PC-3 (cell line): ENCODE measurements at regions not wholly inside any gene's neighbourhood (a gene's known extent, or its start where the extent isn't known, plus 50 kb on each side); places are given as distances from the start of the nearest gene placed in this dataset.

Experiments used
- ATAC-seq: fragments of 200-7000 bp; cut with Tn5 transposase; 2 replicates; pipeline ENCODE4 v1.9.1; 2020; ENCODE audit warnings: mild to moderate bottlenecking, moderate library complexity
- BruUV-seq: library from RNA; stranded (reverse); fragments of 400-500 nt; replicated peaks from 2 replicates; lab custom pipeline; 2021; lab: Mats Ljungman, UMichigan
- CTCF ChIA-PET: fragments of 300-600 bp; sonication (Branson Sonifier 250); formaldehyde crosslinking; loops from one replicate; lab custom pipeline; 2022; ENCODE audit warnings: antibody characterized with exemption; lab: Charles Lee
- POLR2A ChIA-PET: fragments of 300-600 bp; sonication (Branson Sonifier 250); formaldehyde crosslinking; loops from one replicate; lab custom pipeline; 2022; ENCODE audit warnings: antibody characterized with exemption; ENCODE audit not compliant: unreplicated experiment; lab: Charles Lee
- DNase-seq: peaks from one replicate; pipeline ENCODE4 v3.0.0-alpha.2; 2015
- H2AFZ ChIP-seq: fragments of 300-600 bp; sonication (generic); 2 replicates; pipeline ENCODE4 v1.6.0; 2016; ENCODE audit warnings: antibody characterized with exemption, low read length
- H3F3A ChIP-seq: fragments of 300-600 bp; sonication (generic); one replicate; pipeline ENCODE4 v1.6.0; 2017; ENCODE audit warnings: antibody characterized with exemption, low read length, control low read depth, mild to moderate bottlenecking; ENCODE audit not compliant: unreplicated experiment
- H3K27ac ChIP-seq: fragments of 300-600 bp; sonication (generic); 2 replicates; pipeline ENCODE4 v1.5.1; 2016; ENCODE audit warnings: mild to moderate bottlenecking, low read length
- H3K27me3 ChIP-seq: fragments of 300-600 bp; sonication (generic); 2 replicates; pipeline ENCODE4 v1.6.1; 2016; ENCODE audit warnings: low read length, mixed read lengths
- H3K36me3 ChIP-seq: fragments of 300-600 bp; sonication (generic); 2 replicates; pipeline ENCODE4 v1.6.1; 2016; ENCODE audit warnings: low read depth, mixed run types, low read length, mixed read lengths
- H3K4me1 ChIP-seq: fragments of 300-600 bp; sonication (generic); 2 replicates; pipeline ENCODE4 v1.5.1; 2016; ENCODE audit warnings: low read length; ENCODE audit not compliant: insufficient read depth
- H3K4me2 ChIP-seq: fragments of 300-600 bp; sonication (generic); 2 replicates; pipeline ENCODE4 v1.6.0; 2016; ENCODE audit warnings: low read length
- H3K4me3 ChIP-seq: fragments of 300-600 bp; sonication (generic); 2 replicates; pipeline ENCODE4 v1.5.1; 2016; ENCODE audit warnings: mild to moderate bottlenecking, low read length, mixed read lengths
- H3K79me2 ChIP-seq: fragments of 300-600 bp; sonication (generic); 2 replicates; pipeline ENCODE4 v1.6.1; 2017; ENCODE audit warnings: low read length, mixed read lengths
- H3K9ac ChIP-seq: fragments of 300-600 bp; sonication (generic); 2 replicates; pipeline ENCODE4 v1.6.0; 2016; ENCODE audit warnings: mild to moderate bottlenecking, low read length
- H3K9me2 ChIP-seq: fragments of 300-600 bp; sonication (generic); replicated peaks from 2 replicates; pipeline ENCODE4 v1.6.1; 2016; ENCODE audit warnings: mixed run types, low read length, mixed read lengths
- H3K9me3 ChIP-seq: fragments of 300-600 bp; sonication (generic); 2 replicates; pipeline ENCODE4 v1.6.1; 2016; ENCODE audit warnings: low read length, mixed read lengths
- H4K20me1 ChIP-seq: fragments of 300-600 bp; sonication (generic); 2 replicates; pipeline ENCODE4 v1.6.1; 2016; ENCODE audit warnings: low read length, mixed read lengths
- EZH2 ChIP-seq: fragments of 300-600 bp; sonication (generic); IDR thresholded peaks from one replicate; pipeline ENCODE4 v1.6.1; 2017; ENCODE audit warnings: antibody characterized with exemption, mild to moderate bottlenecking, low read length; ENCODE audit not compliant: unreplicated experiment
- EZH2phosphoT487 ChIP-seq: fragments of 300-600 bp; sonication (generic); IDR thresholded peaks from 2 replicates; pipeline ENCODE4 v1.6.1; 2018; ENCODE audit warnings: mild to moderate bottlenecking, antibody characterized with exemption, low read length, borderline replicate concordance
- intact Hi-C: fragments of 100-400 bp; cut with micrococcal nuclease; formaldehyde crosslinking; loops from 2 replicates; pipeline ENCODE4 v1.9.0; 2023
- TF ChIP-seq, protein P1 (sequence below): fragments of 300-600 bp; sonication (generic); conservative IDR thresholded peaks from 2 replicates; pipeline ENCODE4 v1.5.1; 2017; ENCODE audit warnings: antibody characterized with exemption, low read depth, mild to moderate bottlenecking, low read length

DNA sequence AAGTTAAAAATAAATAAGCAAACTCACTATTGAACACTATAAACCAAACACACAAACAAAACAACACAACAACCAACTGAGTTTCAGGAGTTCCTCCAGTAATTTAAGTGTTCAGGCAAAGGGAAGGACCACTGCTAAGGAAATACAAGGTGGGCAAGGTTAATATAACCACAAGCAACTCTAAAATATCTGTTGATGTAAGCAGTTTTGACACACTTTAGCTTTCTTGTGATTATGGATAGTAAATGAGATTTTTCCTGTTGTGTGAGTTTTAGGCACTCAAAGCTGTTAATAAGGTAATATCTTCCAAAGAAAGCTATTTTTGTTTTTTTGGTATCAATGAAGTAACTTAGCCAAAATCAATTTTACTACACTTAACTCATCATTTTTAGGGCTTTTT is 839.1 kb upstream of the FOXG1 start:
- ATAC-seq (no peak), DNase-seq (no peak)
- CTCF ChIA-PET = no interaction called here
- H3K79me2 ChIP-seq = no peaks in the 10 kb centered on the region
- H3K9me3 ChIP-seq = no peaks in the 10 kb centered on the region
- no peaks in the 10 kb centered on the region for H3K9me2 ChIP-seq
- H3K4me3 ChIP-seq = no peak overlapping the region
- no peaks in the 10 kb centered on the region for H3F3A ChIP-seq
- POLR2A ChIA-PET = no interaction called here
- H3K27me3 ChIP-seq = peaks cover 20% of the 10 kb centered on the region
- H3K4me1 ChIP-seq = no peaks in the 10 kb centered on the region
- no TSS peak for BruUV-seq
- no peak overlapping the region for H2AFZ ChIP-seq
- no peak overlapping the region for H3K9ac ChIP-seq
- no peak overlapping the region for H3K27ac ChIP-seq
- TF ChIP-seq EZH2 = no peak
- TF ChIP-seq EZH2phosphoT487 = no peak
- TF ChIP-seq, protein P1, sequence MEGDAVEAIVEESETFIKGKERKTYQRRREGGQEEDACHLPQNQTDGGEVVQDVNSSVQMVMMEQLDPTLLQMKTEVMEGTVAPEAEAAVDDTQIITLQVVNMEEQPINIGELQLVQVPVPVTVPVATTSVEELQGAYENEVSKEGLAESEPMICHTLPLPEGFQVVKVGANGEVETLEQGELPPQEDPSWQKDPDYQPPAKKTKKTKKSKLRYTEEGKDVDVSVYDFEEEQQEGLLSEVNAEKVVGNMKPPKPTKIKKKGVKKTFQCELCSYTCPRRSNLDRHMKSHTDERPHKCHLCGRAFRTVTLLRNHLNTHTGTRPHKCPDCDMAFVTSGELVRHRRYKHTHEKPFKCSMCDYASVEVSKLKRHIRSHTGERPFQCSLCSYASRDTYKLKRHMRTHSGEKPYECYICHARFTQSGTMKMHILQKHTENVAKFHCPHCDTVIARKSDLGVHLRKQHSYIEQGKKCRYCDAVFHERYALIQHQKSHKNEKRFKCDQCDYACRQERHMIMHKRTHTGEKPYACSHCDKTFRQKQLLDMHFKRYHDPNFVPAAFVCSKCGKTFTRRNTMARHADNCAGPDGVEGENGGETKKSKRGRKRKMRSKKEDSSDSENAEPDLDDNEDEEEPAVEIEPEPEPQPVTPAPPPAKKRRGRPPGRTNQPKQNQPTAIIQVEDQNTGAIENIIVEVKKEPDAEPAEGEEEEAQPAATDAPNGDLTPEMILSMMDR = no peak
- H3K36me3 ChIP-seq = no peaks in the 10 kb centered on the region
- intact Hi-C loops = no loop called here
- no peak overlapping the region for H3K4me2 ChIP-seq
- H4K20me1 ChIP-seq = no peaks in the 10 kb centered on the region

DNA sequence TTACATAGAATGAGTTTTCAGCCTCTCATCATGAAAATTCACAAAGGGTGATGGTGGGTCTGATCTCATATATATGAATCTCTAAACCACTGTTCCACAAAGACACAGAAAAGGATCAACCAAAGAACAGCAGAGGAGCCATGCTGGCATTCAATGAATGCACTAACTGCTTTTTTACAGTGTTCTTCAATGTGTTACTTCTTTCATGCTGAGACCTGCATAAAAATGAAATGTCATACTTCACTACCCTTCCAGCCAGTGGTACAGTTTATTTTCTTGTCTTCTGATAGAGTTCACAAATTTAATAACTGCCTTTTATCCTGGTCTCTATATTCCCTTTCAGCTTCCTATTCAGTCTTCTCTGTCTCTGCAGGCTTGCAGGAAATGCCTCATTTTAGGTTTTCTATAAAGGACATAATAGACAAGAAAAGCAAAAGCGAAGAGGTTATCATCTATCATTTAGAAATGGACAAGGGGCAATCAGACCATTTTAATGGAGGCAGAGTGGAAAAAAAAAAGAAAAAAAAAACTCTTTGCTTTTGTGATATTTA is 836.7 kb upstream of the FOXG1 start:
- no peak overlapping the region for H3K4me2 ChIP-seq
- H3K9ac ChIP-seq = no peak overlapping the region
- peaks cover 22% of the 10 kb centered on the region for H3K27me3 ChIP-seq
- BruUV-seq = no TSS peak
- TF ChIP-seq EZH2phosphoT487 (no peak), EZH2 (no peak)
- TF ChIP-seq, protein P1 = no peak
- H3K36me3 ChIP-seq = no peaks in the 10 kb centered on the region
- no peak overlapping the region for H2AFZ ChIP-seq
- no peak overlapping the region for H3K4me3 ChIP-seq
- no peaks in the 10 kb centered on the region for H3K9me2 ChIP-seq
- POLR2A ChIA-PET = no interaction called here
- ATAC-seq (no peak), DNase-seq (no peak)
- CTCF ChIA-PET = no interaction called here
- H3K4me1 ChIP-seq = no peaks in the 10 kb centered on the region
- no peaks in the 10 kb centered on the region for H4K20me1 ChIP-seq
- H3K9me3 ChIP-seq = no peaks in the 10 kb centered on the region
- H3K27ac ChIP-seq = no peak overlapping the region
- H3K79me2 ChIP-seq = no peaks in the 10 kb centered on the region
- intact Hi-C loops = no loop called here
- H3F3A ChIP-seq = no peaks in the 10 kb centered on the region

DNA sequence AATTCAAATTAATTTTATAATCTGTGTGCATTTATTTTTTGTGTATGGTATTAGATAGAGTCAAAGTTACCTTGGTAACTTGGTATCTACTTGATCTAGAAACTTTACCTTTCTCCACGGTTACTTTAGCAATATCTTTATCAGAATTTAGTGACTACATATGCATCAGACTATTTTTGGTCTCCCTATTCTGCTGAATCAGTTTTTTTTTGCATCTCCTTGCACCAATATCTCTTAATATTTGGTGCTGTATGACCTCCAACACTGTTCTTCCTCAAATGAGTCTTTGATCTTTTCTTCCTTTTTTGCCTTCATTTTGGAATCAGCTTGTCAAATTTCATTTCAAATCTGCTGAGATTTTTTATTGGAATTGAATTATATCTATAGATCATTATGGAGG is 828.2 kb upstream of the FOXG1 start:
- ChIA-PET CTCF (no interaction called here), POLR2A (no interaction called here)
- Histone ChIP-seq H3K4me2 (no peak overlapping the region), H3F3A (no peaks in the 10 kb centered on the region), H3K9me3 (no peaks in the 10 kb centered on the region), H3K9ac (no peak overlapping the region), H2AFZ (no peak overlapping the region), H3K27me3 (no peaks in the 10 kb centered on the region), H3K4me3 (no peak overlapping the region), H4K20me1 (no peaks in the 10 kb centered on the region), H3K36me3 (no peaks in the 10 kb centered on the region), H3K27ac (no peak overlapping the region), H3K4me1 (no peaks in the 10 kb centered on the region), H3K79me2 (no peaks in the 10 kb centered on the region), H3K9me2 (no peaks in the 10 kb centered on the region)
- BruUV-seq = no TSS peak
- intact Hi-C loops = no loop called here
- ATAC-seq (no peak), DNase-seq (no peak)
- TF ChIP-seq, protein P1 = no peak
- TF ChIP-seq EZH2 (no peak), EZH2phosphoT487 (no peak)
